Heart left ventricle (tissue), 16 donors: ENCODE measurements at regions not wholly inside any gene's neighbourhood (a gene's known extent, or its start where the extent isn't known, plus 50 kb on each side); places are given as distances from the start of the nearest gene placed in this dataset.

ENCODE experiments used
- ATAC-seq, 4 donors: fragments of 200-7000 bp; cut with Tn5 transposase; one replicate each; pipeline ENCODE4 v1.9.1; 2020 to 2022; ENCODE audit warnings: moderate library complexity in 4 of 4, mild to moderate bottlenecking in 3 of 4, moderate number of reproducible peaks in 1 of 4
- DNase-seq, 5 donors: peaks; one replicate each; pipeline ENCODE4 v3.0.0-alpha.2; 2020
- H3K27ac ChIP-seq, 12 donors: fragments of 200-600 bp; sonication (generic) in 4 of 12; one replicate each; pipeline versions ENCODE4 v1.5.0 to v1.8.0; 2016 to 2022; ENCODE audit warnings: mild to moderate bottlenecking in 2 of 12
- H3K27me3 ChIP-seq, 9 donors: fragments of 200-600 bp; sonication (generic) in 2 of 9; one replicate each; pipeline versions ENCODE4 v1.5.1 to v1.8.0; 2016 to 2022; ENCODE audit warnings: mild to moderate bottlenecking in 3 of 9
- H3K36me3 ChIP-seq, 9 donors: fragments of 200-600 bp; sonication (generic) in 2 of 9; one replicate each; pipeline versions ENCODE4 v1.5.0 to v1.8.0; 2018 to 2022; ENCODE audit warnings: mild to moderate bottlenecking in 2 of 9
- H3K4me1 ChIP-seq, 12 donors: fragments of 200-600 bp; sonication (generic) in 4 of 12; one replicate each; pipeline versions ENCODE4 v1.5.0 to v1.8.0; 2016 to 2022; ENCODE audit warnings: mild to moderate bottlenecking in 3 of 12
- H3K4me3 ChIP-seq, 12 donors: fragments of 200-600 bp; sonication (generic) in 4 of 12; one replicate each; pipeline versions ENCODE4 v1.5.0 to v1.8.0; 2017 to 2022; ENCODE audit warnings: mild to moderate bottlenecking in 9 of 12, moderate library complexity in 4 of 12
- H3K9me3 ChIP-seq, 12 donors: fragments of 200-600 bp; sonication (generic) in 4 of 12; one replicate each; pipeline versions ENCODE4 v1.5.0 to v1.8.0; 2016 to 2022; ENCODE audit warnings: mild to moderate bottlenecking in 1 of 12
- CTCF ChIP-seq, 12 donors: fragments of 200-600 bp; sonication (generic) in 4 of 12; IDR thresholded peaks; one replicate each; pipeline versions ENCODE4 v1.5.0 to v1.8.0; 2018 to 2022; ENCODE audit warnings: antibody characterized with exemption in 12 of 12, mild to moderate bottlenecking in 5 of 12
- POLR2A ChIP-seq, 2 donors: fragments of 450-650 bp; IDR thresholded peaks; one replicate each; pipeline ENCODE4 v1.6.1; 2017; ENCODE audit warnings: antibody characterized with exemption in 2 of 2, mild to moderate bottlenecking in 2 of 2, moderate library complexity in 2 of 2
- WGBS, 4 donors: extraction: QIAGEN DNeasy Blood & Tissue Kit in 2 of 4; methylation state at CpG; one replicate each; pipeline versions ENCODE4 v1.1.5 to v1.1.7; 2013 to 2018; 5-methylcytosine and 5-hydroxymethylcytosine counted together
- intact Hi-C, 10 donors: fragments of 100-400 bp; cut with DNase I; formaldehyde crosslinking; loops; one replicate each; pipeline versions ENCODE4 v1.11.1 to v1.14.2; 2022
- donor health status: ischemic (EF 13 %, LVEDD 7.1; RV severe dilation, severe dysfunction).
- donor health status: healthy with polysubstance abuse.
- donor health status: DM: no; HTN: yes; CAD: no.
- donor health status: DM: no; HTN: no; CAD: no.
- donor health status: ischemic (EF 25% LVEDD 6.9; RV normal size, moderate dysfunction).
- donor health status: ischemic (EF 25% LVEDD 5.7; RV mildly dilated, moderate dysfunction).
- donor health status: healthy.
- donor health status: DM: yes; HTN: yes; CAD: no.
- donor health status: ischemic (EF 35%, LVEDD 5.7; RV mildly dilated, moderate dysfunction).
- donor health status: nonischemic (EF 11% LVEDD 7.7; RV severe dilation, severe dysfunction).
- donor health status: DM: yes; HTN: yes; CAD: no.
- donor health status: PGD.
- donor health status: ischemic (EF 29% LVEDD 5.4; RV normal size, mild dysfunction).
- donor health status: nonischemic (EF 23%, LVEDD 6.1; RV moderate dilation, normal function).

- no peaks in the 10 kb centered on the region for H3K36me3 ChIP-seq
- peaks cover 0 to 3% (median 0%) of the 10 kb centered on the region in 9 donors for H3K27me3 ChIP-seq
- no peak overlapping the region for H3K27ac ChIP-seq
- DNase-seq = no peak
- H3K4me3 ChIP-seq = no peak overlapping the region
- H3K4me1 ChIP-seq = no peaks in the 10 kb centered on the region
- intact Hi-C loops = no loop called here
- H3K9me3 ChIP-seq = no peaks in the 10 kb centered on the region
- TF ChIP-seq CTCF (IDR thresholded peaks at IDR 0.05) = no peak
- TF ChIP-seq POLR2A (IDR thresholded peaks at IDR 0.05) = no peak
- 75 to 89% (median 84%) methylated on average over 3 of the region's 3 CpGs for WGBS, 4 donors
- no peak for ATAC-seq
Measured at GRCh38 chr10:8566737-8567136, 512.2 kb downstream of the GATA3 start.

- Histone ChIP-seq H3K27ac (no peak overlapping the region), H3K9me3 (no peaks in the 10 kb centered on the region), H3K36me3 (no peaks in the 10 kb centered on the region), H3K27me3 (peaks cover 0 to 3% (median 0%) of the 10 kb centered on the region in 9 donors), H3K4me1 (no peaks in the 10 kb centered on the region), H3K4me3 (no peak overlapping the region)
- WGBS, 4 donors = 71 to 84% (median 77%) methylated on average over 3 to 4 of the region's 4 CpGs
- no peak for DNase-seq
- TF ChIP-seq CTCF (IDR thresholded peaks at IDR 0.05) (no peak), POLR2A (IDR thresholded peaks at IDR 0.05) (no peak)
- intact Hi-C loops = no loop called here
- ATAC-seq = no peak
Measured at GRCh38 chr10:8568401-8568800, 513.9 kb downstream of the GATA3 start.

GRCh38 chr10:8575620-8576019, 521.1 kb downstream of the GATA3 start:
- ATAC-seq (no peak), DNase-seq (no peak)
- H3K9me3 ChIP-seq = no peaks in the 10 kb centered on the region
- no peaks in the 10 kb centered on the region for H3K4me1 ChIP-seq
- H3K4me3 ChIP-seq = no peak overlapping the region
- H3K27me3 ChIP-seq = peaks cover 0 to 4% (median 0%) of the 10 kb centered on the region in 9 donors
- H3K27ac ChIP-seq = no peak overlapping the region
- no peak for TF ChIP-seq POLR2A (IDR thresholded peaks at IDR 0.05)
- no peak for TF ChIP-seq CTCF (IDR thresholded peaks at IDR 0.05)
- H3K36me3 ChIP-seq = no peaks in the 10 kb centered on the region
- intact Hi-C loops = no loop called here

GRCh38 chr10:8576281-8576680, 521.8 kb downstream of the GATA3 start:
- TF ChIP-seq CTCF (IDR thresholded peaks at IDR 0.05) (no peak), POLR2A (IDR thresholded peaks at IDR 0.05) (no peak)
- no peak for DNase-seq
- H3K9me3 ChIP-seq = no peaks in the 10 kb centered on the region
- peaks cover 0 to 4% (median 0%) of the 10 kb centered on the region in 9 donors for H3K27me3 ChIP-seq
- intact Hi-C loops = no loop called here
- WGBS, 4 donors = 89 to 94% (median 91%) methylated on average over 1 of the region's 1 CpG
- H3K36me3 ChIP-seq = no peaks in the 10 kb centered on the region
- no peak overlapping the region for H3K27ac ChIP-seq
- H3K4me3 ChIP-seq = no peak overlapping the region
- ATAC-seq = no peak
- H3K4me1 ChIP-seq = no peaks in the 10 kb centered on the region
